ENCODE measurements at regions not wholly inside any gene's neighbourhood (a gene's known extent, or its start where the extent isn't known, plus 50 kb on each side); places are given as distances from the start of the nearest gene placed in this dataset.

DNA sequence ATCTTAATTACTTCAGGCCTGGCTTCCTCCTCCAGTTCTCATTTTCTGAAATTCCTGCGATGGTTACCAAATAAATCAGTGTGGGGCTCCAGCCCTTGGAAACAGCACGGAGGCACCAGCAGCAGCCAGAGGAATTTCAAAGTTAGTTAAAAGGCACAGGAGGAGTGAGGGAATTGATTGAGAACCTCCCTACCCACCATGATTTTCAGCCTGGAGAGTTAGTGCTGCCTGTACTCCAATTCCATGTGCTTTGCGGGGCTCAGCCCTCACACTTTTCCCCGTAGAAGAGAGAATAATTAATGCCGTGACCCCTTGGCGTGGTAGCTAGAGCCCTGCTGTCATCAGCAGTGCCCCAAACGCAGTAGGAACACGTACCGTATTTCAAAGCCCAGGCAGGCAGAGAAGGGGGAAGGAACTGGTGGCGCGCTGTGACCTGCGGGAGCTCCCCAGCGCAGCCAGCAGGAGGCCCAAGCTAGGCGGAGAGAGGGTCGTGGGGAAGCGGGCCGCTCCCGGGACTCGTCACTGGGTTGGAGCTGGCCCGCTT lies 84.0 kb upstream of the IGFBP7 start:
- TF ChIP-seq POLR2AphosphoS5 (IDR thresholded peaks at IDR 0.05): no peak
- TF ChIP-seq, protein P1, sequence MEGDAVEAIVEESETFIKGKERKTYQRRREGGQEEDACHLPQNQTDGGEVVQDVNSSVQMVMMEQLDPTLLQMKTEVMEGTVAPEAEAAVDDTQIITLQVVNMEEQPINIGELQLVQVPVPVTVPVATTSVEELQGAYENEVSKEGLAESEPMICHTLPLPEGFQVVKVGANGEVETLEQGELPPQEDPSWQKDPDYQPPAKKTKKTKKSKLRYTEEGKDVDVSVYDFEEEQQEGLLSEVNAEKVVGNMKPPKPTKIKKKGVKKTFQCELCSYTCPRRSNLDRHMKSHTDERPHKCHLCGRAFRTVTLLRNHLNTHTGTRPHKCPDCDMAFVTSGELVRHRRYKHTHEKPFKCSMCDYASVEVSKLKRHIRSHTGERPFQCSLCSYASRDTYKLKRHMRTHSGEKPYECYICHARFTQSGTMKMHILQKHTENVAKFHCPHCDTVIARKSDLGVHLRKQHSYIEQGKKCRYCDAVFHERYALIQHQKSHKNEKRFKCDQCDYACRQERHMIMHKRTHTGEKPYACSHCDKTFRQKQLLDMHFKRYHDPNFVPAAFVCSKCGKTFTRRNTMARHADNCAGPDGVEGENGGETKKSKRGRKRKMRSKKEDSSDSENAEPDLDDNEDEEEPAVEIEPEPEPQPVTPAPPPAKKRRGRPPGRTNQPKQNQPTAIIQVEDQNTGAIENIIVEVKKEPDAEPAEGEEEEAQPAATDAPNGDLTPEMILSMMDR (IDR thresholded peaks at IDR 0.05): no peak
- no peak for TF ChIP-seq POLR2A (IDR thresholded peaks at IDR 0.05)
